Skin of body (tissue), 1 donor: ENCODE measurements at regions not wholly inside any gene's neighbourhood (a gene's known extent, or its start where the extent isn't known, plus 50 kb on each side); places are given as distances from the start of the nearest gene placed in this dataset.
"Not testable (repeated sequence)": the region's sequence is repeated elsewhere in the genome, so short reads cannot be mapped to it uniquely, and the experiment has no call there.

Experiments used
- DNase-seq: peaks from one replicate; lab custom pipeline; 2025; lab: John Stamatoyannopoulos, UW

GRCh38 chr5:60546207-60546606 is 153.8 kb downstream of the DEPDC1B start:
- DNase-seq: no peak

- no peak for DNase-seq
Measured at GRCh38 chr5:60545551-60545950, 154.4 kb downstream of the DEPDC1B start.

DNA sequence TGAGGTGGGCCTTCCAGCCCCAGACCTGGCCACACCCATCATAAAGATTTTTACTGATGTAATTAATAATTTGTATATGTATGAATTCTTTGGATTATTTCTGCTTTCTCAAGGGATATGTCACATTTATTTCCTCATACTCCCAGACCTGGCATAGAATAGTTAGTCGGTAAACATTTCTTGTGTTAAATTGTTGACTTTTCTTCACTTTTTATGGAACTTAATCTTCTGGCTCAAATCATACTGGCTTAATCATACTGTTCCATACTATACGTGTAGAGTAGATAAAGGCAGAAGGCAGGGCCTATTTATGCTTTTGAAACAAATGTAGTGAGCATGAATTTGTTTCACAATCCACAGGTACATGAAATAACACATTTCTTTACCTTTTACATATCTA is 155.8 kb downstream of the DEPDC1B start:
- no peak for DNase-seq

GRCh38 chr5:60541980-60542379 is 158.0 kb downstream of the DEPDC1B start:
- DNase-seq: no peak

DNA sequence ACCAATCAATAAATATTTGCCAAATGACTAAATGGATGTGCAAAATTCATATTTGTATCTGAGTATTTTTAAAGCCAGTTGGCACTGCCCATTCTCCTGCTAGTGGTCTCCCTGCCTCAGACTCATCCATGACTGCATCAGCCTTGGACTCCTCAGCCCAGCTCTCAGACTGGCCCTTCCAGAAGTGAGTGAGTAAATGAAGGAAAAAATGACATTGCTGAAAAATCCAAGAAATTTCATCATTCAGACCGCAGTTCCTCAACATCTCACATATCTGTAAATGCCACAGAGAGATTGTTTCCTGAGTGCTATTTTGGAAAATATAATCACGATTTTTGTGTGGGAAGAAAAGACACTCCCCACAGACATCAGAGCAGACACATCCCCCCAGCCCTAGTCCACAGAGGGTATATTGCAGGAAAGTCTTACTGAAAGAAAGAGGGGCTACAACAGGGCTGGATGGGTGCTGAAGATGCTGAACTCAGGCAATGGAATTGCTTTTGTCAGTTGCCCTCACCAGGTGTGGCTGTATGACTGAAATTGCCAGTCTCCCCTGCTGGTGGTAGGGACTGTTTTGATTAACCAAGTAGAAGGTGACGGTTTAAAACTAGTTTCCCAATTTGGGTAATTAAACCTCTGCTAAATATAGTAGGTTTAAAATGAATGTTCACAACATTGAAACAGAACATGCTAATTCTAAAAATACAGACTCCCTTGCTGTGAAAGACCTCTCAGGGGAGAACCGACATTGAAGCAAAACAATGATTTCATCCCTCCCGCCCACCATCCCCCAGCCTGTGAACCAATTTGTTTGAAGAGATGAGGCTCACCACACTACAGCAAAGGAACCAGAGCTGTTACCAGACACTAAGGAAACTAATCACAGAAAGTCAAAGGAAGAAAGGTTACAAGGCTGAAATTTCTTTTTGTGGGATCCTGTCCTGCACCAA is 158.8 kb downstream of the DEPDC1B start:
- no peak for DNase-seq

GRCh38 chr5:60538955-60539866 is 160.8 kb downstream of the DEPDC1B start:
- DNase-seq: no peak

DNA sequence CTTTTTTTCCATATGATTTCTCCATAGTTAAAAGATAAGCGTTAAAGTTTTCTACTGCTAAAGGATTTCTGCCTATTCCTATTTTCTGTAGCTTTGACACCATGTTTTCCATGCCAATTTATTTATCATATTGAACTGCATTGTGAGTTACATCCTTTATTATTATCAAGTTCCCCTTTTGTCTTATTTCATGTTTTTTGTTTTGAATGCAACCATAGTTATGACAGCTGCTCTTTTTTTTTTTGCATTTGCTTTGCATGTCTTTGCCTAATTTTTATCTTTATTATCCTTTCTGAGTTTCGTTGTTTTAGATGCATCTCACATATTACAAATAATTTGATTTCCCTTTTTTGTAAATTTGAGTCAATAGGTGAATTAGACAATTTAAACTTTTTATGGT is 161.5 kb downstream of the DEPDC1B start:
- no peak for DNase-seq

GRCh38 chr5:60535951-60536350 is 164.0 kb downstream of the DEPDC1B start:
- DNase-seq: no peak

- DNase-seq: no peak
Measured at GRCh38 chr5:60535198-60535597, 164.8 kb downstream of the DEPDC1B start.

DNA sequence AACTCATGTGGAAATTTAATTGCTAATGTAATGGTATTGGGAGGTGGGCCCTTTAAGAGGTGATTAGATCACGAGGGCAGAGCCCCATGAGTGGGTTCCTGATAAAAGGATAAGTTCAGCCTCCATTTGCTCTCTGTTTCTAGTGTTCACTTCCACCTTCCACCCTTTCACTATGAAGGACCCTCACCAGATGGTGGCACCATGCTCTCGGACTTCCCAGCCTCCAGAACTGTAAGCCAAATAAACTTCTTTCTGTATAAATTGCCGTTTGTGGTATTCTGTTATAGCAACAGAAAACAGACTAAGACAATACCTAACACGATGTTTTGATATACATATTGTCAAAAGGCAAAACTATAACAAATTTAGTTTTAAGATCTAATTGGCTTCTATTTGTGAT is 166.2 kb downstream of the DEPDC1B start:
- DNase-seq: no peak

DNA sequence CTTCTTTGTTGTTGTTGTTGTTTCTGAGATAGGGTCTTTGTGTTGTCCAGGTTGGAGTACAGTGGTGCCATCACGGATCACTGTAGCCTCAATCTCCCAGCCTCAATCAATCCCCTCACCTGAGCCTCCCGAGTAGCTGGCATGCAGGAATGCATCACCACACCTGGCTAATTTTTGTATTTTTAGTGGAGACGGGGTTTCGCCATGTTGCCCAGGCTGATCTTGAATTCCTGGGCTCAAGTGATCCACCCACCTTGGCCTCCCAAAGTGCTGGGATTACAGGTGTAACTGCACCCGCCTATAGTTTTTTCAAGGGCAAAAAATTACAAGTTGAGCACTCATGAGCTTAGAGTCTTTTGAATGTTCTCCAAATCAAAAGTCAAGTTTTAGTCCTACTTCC is 167.2 kb downstream of the DEPDC1B start:
- not testable (repeated sequence) for DNase-seq

DNA sequence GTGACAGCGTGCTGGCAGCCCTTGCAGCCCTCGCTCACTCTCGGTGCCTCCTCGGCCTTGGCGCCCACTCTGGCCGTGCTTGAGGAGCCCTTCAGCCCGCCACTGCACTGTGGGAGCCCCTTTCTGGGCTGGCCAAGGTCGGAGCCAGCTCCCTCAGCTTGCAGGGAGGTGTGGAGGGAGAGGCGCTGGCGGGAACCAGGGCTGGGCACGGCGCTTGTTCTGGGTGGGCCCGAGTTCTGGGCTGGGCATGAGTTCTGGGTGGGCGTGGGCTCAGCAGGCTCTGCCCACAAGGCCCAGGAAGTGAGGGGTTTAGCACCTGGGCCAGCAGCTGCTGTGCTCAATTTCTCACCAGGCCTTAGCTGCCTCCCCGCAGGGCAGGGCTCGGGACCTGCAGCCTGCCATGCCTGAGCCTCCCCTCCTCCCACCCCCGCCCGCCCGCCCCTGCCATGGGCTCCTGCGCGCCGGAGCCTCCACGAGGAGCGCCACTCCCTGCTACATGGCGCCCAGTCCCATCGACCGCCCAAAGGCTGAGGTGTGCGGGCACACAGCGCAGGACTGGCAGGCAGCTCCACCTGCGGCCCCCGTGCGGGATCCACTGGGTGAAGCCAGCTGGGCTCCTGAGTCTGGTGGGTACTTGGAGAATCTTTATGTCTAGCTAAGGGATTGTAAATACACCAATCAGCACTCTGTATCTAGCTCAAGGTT is 169.7 kb downstream of the DEPDC1B start:
- not testable (repeated sequence) for DNase-seq

- DNase-seq: no peak
Measured at GRCh38 chr5:60529001-60529400, 171.0 kb downstream of the DEPDC1B start.

DNA sequence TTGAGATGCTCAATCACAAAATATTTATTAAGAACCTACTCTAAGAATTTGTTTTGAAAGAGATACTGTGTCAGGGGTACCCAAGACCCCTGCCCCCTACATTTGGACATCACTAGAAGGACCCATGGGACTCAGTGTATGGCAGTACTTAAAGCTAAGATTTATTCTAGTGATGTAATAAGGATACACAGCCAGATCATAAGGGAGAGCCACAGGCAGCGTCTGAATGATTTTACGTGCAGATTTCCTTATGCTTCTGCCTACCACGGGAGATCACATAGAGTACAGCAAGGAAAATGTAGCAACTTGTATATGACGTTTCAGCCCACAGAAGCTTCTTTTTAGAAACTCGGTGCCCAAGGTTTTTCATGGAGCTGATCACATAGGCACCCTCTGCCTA is 172.9 kb downstream of the DEPDC1B start:
- no peak for DNase-seq

- DNase-seq: no peak
Measured at GRCh38 chr5:60526336-60526875, 173.6 kb downstream of the DEPDC1B start.

- no peak for DNase-seq
Measured at GRCh38 chr5:60522292-60522905, 177.6 kb downstream of the DEPDC1B start.

DNA sequence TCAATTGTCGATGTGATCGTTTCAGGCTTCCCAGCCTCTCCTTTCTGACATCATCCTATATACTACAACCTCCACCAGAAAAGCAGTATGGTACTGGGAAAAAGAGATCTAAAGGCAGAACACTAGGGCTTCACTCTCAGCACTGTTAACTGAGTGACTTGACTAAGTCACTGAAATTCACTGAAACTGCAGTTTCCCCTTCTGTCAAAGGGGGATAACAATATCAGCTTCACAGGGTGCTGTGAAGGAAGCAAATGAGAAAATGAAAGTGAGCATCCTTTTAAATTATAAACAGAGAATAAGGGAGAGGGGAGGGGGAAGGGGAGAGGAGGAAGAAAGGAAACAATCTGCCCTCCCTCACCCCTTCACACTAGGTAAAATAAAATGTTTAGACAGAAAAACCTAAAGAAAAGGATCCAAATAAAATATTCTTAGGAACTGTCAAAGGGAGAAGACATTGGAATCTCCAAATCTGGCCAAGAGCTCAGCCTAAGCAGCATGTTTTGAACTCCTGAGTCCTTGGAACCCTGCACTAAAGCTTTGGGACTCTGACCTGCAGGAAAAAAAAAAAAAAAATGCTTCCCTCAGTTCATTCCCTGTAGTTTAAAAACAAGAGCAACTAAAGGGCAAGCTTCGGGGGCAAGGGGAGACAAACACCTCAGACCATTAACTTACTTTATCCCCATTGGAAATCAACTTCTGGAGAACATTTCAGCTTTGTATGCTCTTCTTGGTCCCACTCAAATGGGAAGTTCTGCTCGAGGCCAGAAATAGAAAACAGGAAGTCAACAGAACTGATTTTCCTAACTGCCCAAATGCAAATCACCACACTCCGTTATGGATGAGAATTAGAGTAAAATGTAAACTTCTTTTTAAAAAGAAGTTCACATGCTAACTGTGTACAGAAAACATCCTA is 178.3 kb downstream of the DEPDC1B start:
- no peak for DNase-seq

- DNase-seq: no peak
Measured at GRCh38 chr5:60520451-60521227, 179.3 kb downstream of the DEPDC1B start.

GRCh38 chr5:60519372-60519771 is 180.6 kb downstream of the DEPDC1B start:
- DNase-seq: no peak
